ENCODE measurements at regions not wholly inside any gene's neighbourhood (a gene's known extent, or its start where the extent isn't known, plus 50 kb on each side); places are given as distances from the start of the nearest gene placed in this dataset.

DNA sequence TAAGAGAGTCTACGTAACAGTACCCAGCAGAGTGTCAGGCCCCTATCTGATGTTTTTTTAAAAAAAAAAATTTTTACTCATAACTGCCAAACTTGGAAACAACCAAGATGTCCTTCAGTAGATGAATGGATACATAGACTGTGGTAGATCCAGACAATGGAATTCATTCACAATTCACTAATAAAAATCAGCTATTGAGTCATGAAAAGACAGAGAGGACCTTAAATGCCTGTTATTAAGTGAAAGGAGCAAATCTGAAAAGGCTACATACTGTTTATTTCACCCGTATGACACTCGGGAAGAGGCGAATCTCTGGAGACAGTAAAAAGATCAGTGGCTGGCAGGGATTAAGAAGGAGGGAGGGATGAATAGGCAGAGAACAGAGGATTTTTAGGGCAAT lies 541.4 kb upstream of the TENM4 start:
- no peaks in the 10 kb centered on the region for H3K27me3 Mint-ChIP-seq
- no peaks in the 10 kb centered on the region for H3K4me1 Mint-ChIP-seq
- 67% methylated on average over 1 of the region's 4 CpGs for WGBS (ENCODE audit: insufficient coverage)
- H3K9me3 Mint-ChIP-seq: peaks cover 3 to 16% (median 9%) of the 10 kb centered on the region in 3 donors
- DNase-seq: no peak
- ChIA-PET POLR2A (no interaction called here), CTCF (no interaction called here)
- no peak overlapping the region for H3K27ac ChIP-seq (ENCODE audit: low read length)
- H3K27me3 ChIP-seq (replicated peaks in 1 of 2; ENCODE audit: control insufficient read depth in 2 of 2, extremely low read depth in 1 of 2, insufficient read depth in 2 of 2, low read length in 1 of 2): no peaks in the 10 kb centered on the region
- no peak for ATAC-seq (replicated peaks in 1 of 4)
- no peak overlapping the region for H3K27ac Mint-ChIP-seq
- no peak overlapping the region for H3K4me3 Mint-ChIP-seq
- H3K4me1 ChIP-seq (ENCODE audit: control insufficient read depth in 1 of 2, extremely low read depth in 1 of 2, insufficient read depth in 2 of 2, low read length in 2 of 2): no peaks in the 10 kb centered on the region
- H3K4me3 ChIP-seq (ENCODE audit: control insufficient read depth in 1 of 2, extremely low read depth in 1 of 2, low read length in 1 of 2): no peak overlapping the region
- no peaks in the 10 kb centered on the region for H3K36me3 ChIP-seq (ENCODE audit: control insufficient read depth in 2 of 2, extremely low read depth in 1 of 2, insufficient read depth in 1 of 2, low read length in 1 of 2)
- H3K9me3 ChIP-seq: no peaks in the 10 kb centered on the region
- no peaks in the 10 kb centered on the region for H3K36me3 Mint-ChIP-seq

DNA sequence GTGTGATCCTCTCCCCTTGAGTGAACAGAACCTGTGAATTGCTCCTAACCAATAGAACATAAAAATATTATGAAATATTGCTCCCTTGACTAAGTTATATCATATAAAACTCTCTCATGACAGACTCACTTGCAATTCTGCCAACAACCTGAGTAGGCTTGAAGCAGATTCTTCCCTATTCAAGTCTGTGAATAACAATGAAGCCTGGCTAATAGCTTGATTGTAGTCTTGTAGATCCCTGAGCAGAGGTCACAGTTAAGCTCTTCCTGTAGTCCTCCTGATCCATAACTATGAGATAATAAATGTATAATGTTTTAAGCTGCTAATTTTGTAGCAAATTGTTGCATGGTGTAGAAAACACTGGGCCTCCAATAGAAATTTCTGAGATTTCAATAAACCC lies 540.1 kb upstream of the TENM4 start:
- no peak overlapping the region for H3K27ac Mint-ChIP-seq
- no peak overlapping the region for H3K4me3 Mint-ChIP-seq
- H3K36me3 ChIP-seq (ENCODE audit: control insufficient read depth in 2 of 2, extremely low read depth in 1 of 2, insufficient read depth in 1 of 2, low read length in 1 of 2): no peaks in the 10 kb centered on the region
- no peaks in the 10 kb centered on the region for H3K4me1 Mint-ChIP-seq
- peaks cover 3 to 16% (median 9%) of the 10 kb centered on the region in 3 donors for H3K9me3 Mint-ChIP-seq
- H3K27ac ChIP-seq (ENCODE audit: low read length): no peak overlapping the region
- ChIA-PET CTCF (no interaction called here), POLR2A (no interaction called here)
- ATAC-seq (replicated peaks in 1 of 4) (no peak), DNase-seq (no peak)
- no peaks in the 10 kb centered on the region for H3K9me3 ChIP-seq
- H3K4me3 ChIP-seq (ENCODE audit: control insufficient read depth in 1 of 2, extremely low read depth in 1 of 2, low read length in 1 of 2): no peak overlapping the region
- H3K27me3 ChIP-seq (replicated peaks in 1 of 2; ENCODE audit: control insufficient read depth in 2 of 2, extremely low read depth in 1 of 2, insufficient read depth in 2 of 2, low read length in 1 of 2): no peaks in the 10 kb centered on the region
- H3K4me1 ChIP-seq (ENCODE audit: control insufficient read depth in 1 of 2, extremely low read depth in 1 of 2, insufficient read depth in 2 of 2, low read length in 2 of 2): no peaks in the 10 kb centered on the region
- H3K36me3 Mint-ChIP-seq: no peaks in the 10 kb centered on the region
- no peaks in the 10 kb centered on the region for H3K27me3 Mint-ChIP-seq

DNA sequence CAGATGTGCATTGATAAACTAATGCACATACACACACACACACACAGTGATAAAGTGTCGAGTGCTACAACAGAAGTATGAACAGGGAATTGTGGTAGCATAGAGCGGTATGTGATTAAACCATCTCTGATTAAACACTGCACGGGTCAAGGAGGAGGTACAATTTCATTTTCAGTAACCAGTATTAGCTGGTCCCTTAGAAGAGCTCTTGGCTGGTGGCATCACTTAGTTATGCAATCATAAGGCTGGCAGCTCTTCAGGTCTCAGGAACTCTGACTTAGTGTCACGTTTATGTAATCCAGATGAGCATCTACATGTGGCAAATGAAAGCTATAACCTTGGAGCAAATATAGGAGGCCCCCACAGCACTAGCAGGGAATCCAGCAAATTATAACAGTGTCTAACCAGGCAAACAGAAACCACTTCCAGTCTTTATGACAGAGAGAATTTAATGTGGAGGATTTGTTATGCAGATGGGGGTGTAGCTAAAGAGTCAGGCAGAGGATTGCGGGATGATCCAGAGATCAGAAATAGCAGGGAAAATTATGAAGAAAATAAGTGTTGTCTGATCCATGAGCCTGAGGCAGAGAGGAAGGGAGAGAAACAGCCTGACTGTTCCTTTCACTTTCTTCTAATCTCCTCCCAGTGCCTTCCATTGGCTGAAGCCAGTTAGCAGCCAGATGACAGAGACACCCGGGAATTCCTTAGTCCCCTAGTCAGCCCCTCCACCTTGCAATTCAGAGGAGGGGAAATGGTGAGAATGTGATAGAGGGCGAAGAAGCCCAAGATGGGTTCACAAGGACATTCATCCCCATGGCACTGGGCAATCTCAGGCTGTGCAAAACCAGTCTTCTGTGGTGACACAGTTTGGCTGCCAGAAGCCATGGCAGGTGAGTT lies 533.1 kb upstream of the TENM4 start:
- H3K27ac ChIP-seq (ENCODE audit: low read length): no peak overlapping the region
- WGBS (ENCODE audit: insufficient coverage): 33% methylated on average over 1 of the region's 7 CpGs

DNA sequence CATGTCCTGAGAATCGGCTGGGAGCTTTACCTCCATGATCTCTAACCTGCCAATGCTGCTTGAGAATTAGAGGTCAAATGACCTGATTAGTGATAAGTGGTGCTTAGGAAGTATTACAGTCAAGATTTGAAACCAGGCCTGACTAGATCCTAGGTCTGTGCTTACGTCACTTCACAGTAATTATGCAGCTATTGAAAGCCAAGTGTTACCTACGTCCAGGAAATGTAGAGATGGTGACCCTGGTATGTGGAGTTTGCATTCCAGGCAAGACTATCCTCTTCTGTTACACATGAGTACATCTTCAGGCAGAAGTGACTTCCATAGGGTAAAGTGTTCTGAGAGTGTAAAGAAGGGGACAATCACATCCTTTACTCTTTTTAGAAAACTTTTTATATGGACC lies 530.4 kb upstream of the TENM4 start:
- H3K9me3 Mint-ChIP-seq: peaks cover 12 to 17% (median 14%) of the 10 kb centered on the region in 3 donors
- no peak overlapping the region for H3K27ac ChIP-seq (ENCODE audit: low read length)
- POLR2A ChIA-PET: no interaction called here

More for the DNA sequence above, 533.1 kb upstream of the TENM4 start:
- Histone ChIP-seq H3K27me3 (replicated peaks in 1 of 2; ENCODE audit: control insufficient read depth in 2 of 2, extremely low read depth in 1 of 2, insufficient read depth in 2 of 2, low read length in 1 of 2) (no peaks in the 10 kb centered on the region), H3K4me1 (ENCODE audit: control insufficient read depth in 1 of 2, extremely low read depth in 1 of 2, insufficient read depth in 2 of 2, low read length in 2 of 2) (no peaks in the 10 kb centered on the region), H3K4me3 (ENCODE audit: control insufficient read depth in 1 of 2, extremely low read depth in 1 of 2, low read length in 1 of 2) (no peak overlapping the region), H3K36me3 (ENCODE audit: control insufficient read depth in 2 of 2, extremely low read depth in 1 of 2, insufficient read depth in 1 of 2, low read length in 1 of 2) (no peaks in the 10 kb centered on the region), H3K9me3 (no peaks in the 10 kb centered on the region)
- Mint-ChIP-seq H3K4me1 (no peaks in the 10 kb centered on the region), H3K27me3 (no peaks in the 10 kb centered on the region), H3K9me3 (peaks cover 8 to 12% (median 10%) of the 10 kb centered on the region in 3 donors), H3K36me3 (no peaks in the 10 kb centered on the region), H3K4me3 (no peak overlapping the region), H3K27ac (no peak overlapping the region)
- POLR2A ChIA-PET: no interaction called here
- ATAC-seq (replicated peaks in 1 of 4) (no peak), DNase-seq (no peak)
- CTCF ChIA-PET: no interaction called here

DNA sequence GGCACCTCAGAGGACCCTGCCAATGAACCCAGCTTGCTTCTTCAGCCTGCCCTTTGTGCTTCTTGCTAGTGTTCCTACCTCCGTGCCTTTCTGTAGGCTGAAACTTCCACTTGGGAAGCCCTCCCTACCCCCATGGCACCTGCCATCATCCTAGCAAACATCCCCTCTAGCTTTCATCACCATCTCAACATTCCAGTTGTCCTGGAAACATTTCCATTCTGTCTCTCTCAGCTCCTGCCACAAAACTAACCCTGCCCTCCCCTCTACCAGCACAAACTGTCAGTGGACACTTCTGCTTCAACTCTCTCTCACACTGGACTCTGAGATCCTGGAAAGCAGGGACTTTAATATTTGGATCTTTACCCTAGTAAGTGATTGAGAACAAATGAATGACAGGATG lies 525.8 kb upstream of the TENM4 start:
- H3K9me3 Mint-ChIP-seq: peaks cover 16 to 17% (median 16%) of the 10 kb centered on the region in 3 donors
- ChIA-PET POLR2A (no interaction called here), CTCF (no interaction called here)
- Histone ChIP-seq H3K27ac (ENCODE audit: low read length) (no peak overlapping the region), H3K27me3 (replicated peaks in 1 of 2; ENCODE audit: control insufficient read depth in 2 of 2, extremely low read depth in 1 of 2, insufficient read depth in 2 of 2, low read length in 1 of 2) (no peaks in the 10 kb centered on the region), H3K9me3 (no peaks in the 10 kb centered on the region), H3K4me1 (ENCODE audit: control insufficient read depth in 1 of 2, extremely low read depth in 1 of 2, insufficient read depth in 2 of 2, low read length in 2 of 2) (no peaks in the 10 kb centered on the region), H3K36me3 (ENCODE audit: control insufficient read depth in 2 of 2, extremely low read depth in 1 of 2, insufficient read depth in 1 of 2, low read length in 1 of 2) (no peaks in the 10 kb centered on the region), H3K4me3 (ENCODE audit: control insufficient read depth in 1 of 2, extremely low read depth in 1 of 2, low read length in 1 of 2) (no peak overlapping the region)
- H3K4me3 Mint-ChIP-seq: no peak overlapping the region
- DNase-seq (no peak), ATAC-seq (replicated peaks in 1 of 4) (no peak)
- no peaks in the 10 kb centered on the region for H3K27me3 Mint-ChIP-seq
- no peak overlapping the region for H3K27ac Mint-ChIP-seq
- WGBS (ENCODE audit: insufficient coverage): 58% methylated on average over 1 of the region's 1 CpG
- no peaks in the 10 kb centered on the region for H3K4me1 Mint-ChIP-seq
- H3K36me3 Mint-ChIP-seq: no peaks in the 10 kb centered on the region

More for the DNA sequence above, 530.4 kb upstream of the TENM4 start:
- H3K27me3 ChIP-seq (replicated peaks in 1 of 2; ENCODE audit: control insufficient read depth in 2 of 2, extremely low read depth in 1 of 2, insufficient read depth in 2 of 2, low read length in 1 of 2): no peaks in the 10 kb centered on the region
- DNase-seq: no peak
- no peak overlapping the region for H3K4me3 ChIP-seq (ENCODE audit: control insufficient read depth in 1 of 2, extremely low read depth in 1 of 2, low read length in 1 of 2)
- no peak overlapping the region for H3K27ac Mint-ChIP-seq
- no peaks in the 10 kb centered on the region for H3K9me3 ChIP-seq
- H3K4me1 ChIP-seq (ENCODE audit: control insufficient read depth in 1 of 2, extremely low read depth in 1 of 2, insufficient read depth in 2 of 2, low read length in 2 of 2): no peaks in the 10 kb centered on the region
- no peaks in the 10 kb centered on the region for H3K27me3 Mint-ChIP-seq
- no peaks in the 10 kb centered on the region for H3K4me1 Mint-ChIP-seq
- ATAC-seq (replicated peaks in 1 of 4): no peak
- H3K36me3 Mint-ChIP-seq: no peaks in the 10 kb centered on the region
- WGBS (ENCODE audit: insufficient coverage): 71% methylated on average over 1 of the region's 3 CpGs
- CTCF ChIA-PET: no interaction called here
- H3K4me3 Mint-ChIP-seq: no peak overlapping the region
- no peaks in the 10 kb centered on the region for H3K36me3 ChIP-seq (ENCODE audit: control insufficient read depth in 2 of 2, extremely low read depth in 1 of 2, insufficient read depth in 1 of 2, low read length in 1 of 2)

DNA sequence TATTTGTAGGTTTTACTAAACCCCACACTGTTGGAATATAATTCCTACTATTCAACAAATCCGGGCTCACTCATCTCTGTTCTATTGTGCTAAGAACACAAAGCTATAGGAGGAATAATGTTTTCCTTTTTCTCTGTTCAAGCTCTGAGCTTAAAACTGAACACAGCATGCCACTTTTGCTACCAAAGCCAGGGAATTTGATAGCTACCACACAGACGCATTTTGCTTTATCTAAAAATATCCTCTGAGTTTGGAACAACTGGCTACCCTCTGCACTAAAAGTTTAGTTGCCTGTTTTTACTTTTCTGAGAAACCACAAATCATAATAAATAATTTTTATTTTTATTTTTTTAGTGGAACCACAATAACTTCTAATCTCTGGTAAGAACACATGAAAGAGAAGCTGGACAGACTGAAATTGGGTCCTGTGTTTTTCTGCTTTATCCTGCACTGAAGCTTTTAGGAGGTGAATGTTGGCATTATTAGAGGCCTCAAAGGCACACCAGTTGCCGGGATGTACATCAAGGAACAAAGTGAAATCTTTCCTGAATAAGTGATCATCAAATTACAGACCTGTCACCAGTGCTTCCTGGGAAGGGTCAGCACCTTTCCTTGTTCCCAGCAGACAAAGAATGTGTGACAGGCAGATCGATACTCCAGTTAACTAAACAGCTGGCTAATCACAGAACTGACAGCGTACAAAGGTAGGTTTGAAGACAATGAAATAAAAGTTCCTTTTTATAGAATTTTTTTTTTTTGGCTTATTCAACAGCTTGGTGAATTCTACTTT lies 523.2 kb upstream of the TENM4 start:
- no peaks in the 10 kb centered on the region for H3K4me1 ChIP-seq (ENCODE audit: control insufficient read depth in 1 of 2, extremely low read depth in 1 of 2, insufficient read depth in 2 of 2, low read length in 2 of 2)
- ATAC-seq (replicated peaks in 1 of 4) (no peak), DNase-seq (no peak)
- no peaks in the 10 kb centered on the region for H3K27me3 Mint-ChIP-seq
- H3K4me1 Mint-ChIP-seq: no peaks in the 10 kb centered on the region
- no peak overlapping the region for H3K4me3 Mint-ChIP-seq
- ChIA-PET POLR2A (no interaction called here), CTCF (no interaction called here)
- H3K27ac Mint-ChIP-seq: no peak overlapping the region
- H3K27ac ChIP-seq (ENCODE audit: low read length): no peak overlapping the region
- peaks cover 14 to 23% (median 15%) of the 10 kb centered on the region in 3 donors for H3K9me3 Mint-ChIP-seq
- H3K27me3 ChIP-seq (replicated peaks in 1 of 2; ENCODE audit: control insufficient read depth in 2 of 2, extremely low read depth in 1 of 2, insufficient read depth in 2 of 2, low read length in 1 of 2): no peaks in the 10 kb centered on the region
- no CpG with 5 or more reads among the region's 5 CpGs for WGBS (ENCODE audit: insufficient coverage)
- no peak overlapping the region for H3K4me3 ChIP-seq (ENCODE audit: control insufficient read depth in 1 of 2, extremely low read depth in 1 of 2, low read length in 1 of 2)
- no peaks in the 10 kb centered on the region for H3K36me3 ChIP-seq (ENCODE audit: control insufficient read depth in 2 of 2, extremely low read depth in 1 of 2, insufficient read depth in 1 of 2, low read length in 1 of 2)
- no peaks in the 10 kb centered on the region for H3K9me3 ChIP-seq
- H3K36me3 Mint-ChIP-seq: no peaks in the 10 kb centered on the region
